A549 (cell line): ENCODE measurements at regions not wholly inside any gene's neighbourhood (a gene's known extent, or its start where the extent isn't known, plus 50 kb on each side); places are given as distances from the start of the nearest gene placed in this dataset.
"Not testable (repeated sequence)": the region's sequence is repeated elsewhere in the genome, so short reads cannot be mapped to it uniquely, and the experiment has no call there.

ENCODE experiments used
- CBX2 ChIP-seq: fragments of 200-600 bp; sonication (generic); IDR thresholded peaks from 2 replicates; pipeline ENCODE4 v1.6.1; 2016; ENCODE audit warnings: low read depth, mild to moderate bottlenecking, borderline replicate concordance
- CHD2 ChIP-seq: fragments of 150-350 bp; IDR thresholded peaks from 2 replicates; pipeline ENCODE4 v1.6.1; 2014; ENCODE audit warnings: low read length; ENCODE audit not compliant: partially characterized antibody
- CHD4 ChIP-seq: fragments of 200-600 bp; sonication (generic); IDR thresholded peaks from 2 replicates; pipeline ENCODE4 v1.6.1; 2016; ENCODE audit warnings: antibody characterized with exemption, mild to moderate bottlenecking, borderline replicate concordance
- CTCF ChIP-seq: fragments of >200 bp; sonication (Bioruptor Twin); formaldehyde crosslinking; IDR thresholded peaks from 3 replicates; pipeline ENCODE4 v1.5.1; 2016
- EHF ChIP-seq: fragments of 250-450 bp; sonication (Bioruptor Pico); IDR thresholded peaks from 2 replicates; pipeline ENCODE4 v1.5.0; 2020; ENCODE audit warnings: mild to moderate bottlenecking
- ELK1 ChIP-seq: fragments of 150-350 bp; IDR thresholded peaks from 2 replicates; pipeline ENCODE4 v1.6.1; 2014; ENCODE audit warnings: low read depth, mild to moderate bottlenecking, low read length
- EP300 ChIP-seq, 2 experiments: fragments of >200 bp; sonication (Bioruptor Twin); formaldehyde crosslinking; IDR thresholded peaks; 2 replicates in 1 of 2; 3 replicates in 1 of 2; pipeline ENCODE4 v1.6.1; 2016 to 2017
- NPAS2 ChIP-seq: fragments of 250-450 bp; sonication (Bioruptor Pico); IDR thresholded peaks from 2 replicates; pipeline ENCODE4 v1.8.0; 2022; ENCODE audit warnings: mild to moderate bottlenecking, moderate library complexity, borderline replicate concordance
- POLR2A ChIP-seq: IDR thresholded peaks from 2 replicates; pipeline ENCODE4 v1.6.1; 2012; ENCODE audit warnings: mild to moderate bottlenecking, low read length
- REST ChIP-seq: fragments of 200-600 bp; sonication (generic); IDR thresholded peaks from 2 replicates; pipeline ENCODE4 v1.6.1; 2016; ENCODE audit warnings: antibody characterized with exemption, mild to moderate bottlenecking, moderate library complexity

GRCh38 chr6:60333708-60334107 lies 1952.3 kb downstream of the KHDRBS2 start:
- TF ChIP-seq CHD4; CTCF; REST; CBX2; EHF (CRISPR knock-in tag); EP300 (IDR thresholded peaks at IDR 0.05); POLR2A; NPAS2 (CRISPR knock-in tag); CHD2; ELK1: not testable (repeated sequence)
